G401 (cell line): ENCODE measurements at regions not wholly inside any gene's neighbourhood (a gene's known extent, or its start where the extent isn't known, plus 50 kb on each side); places are given as distances from the start of the nearest gene placed in this dataset.

ENCODE experiments used
- DNase-seq: peaks from one replicate; pipeline ENCODE4 v3.0.0-alpha.2; 2015; ENCODE audit warnings: low spot score
- in situ Hi-C: cut with HindIII; loops from 2 replicates; pipeline ENCODE4 v1.10.0; 2016; ENCODE audit warnings: low sequenced_read_pairs, mixed read lengths

DNA sequence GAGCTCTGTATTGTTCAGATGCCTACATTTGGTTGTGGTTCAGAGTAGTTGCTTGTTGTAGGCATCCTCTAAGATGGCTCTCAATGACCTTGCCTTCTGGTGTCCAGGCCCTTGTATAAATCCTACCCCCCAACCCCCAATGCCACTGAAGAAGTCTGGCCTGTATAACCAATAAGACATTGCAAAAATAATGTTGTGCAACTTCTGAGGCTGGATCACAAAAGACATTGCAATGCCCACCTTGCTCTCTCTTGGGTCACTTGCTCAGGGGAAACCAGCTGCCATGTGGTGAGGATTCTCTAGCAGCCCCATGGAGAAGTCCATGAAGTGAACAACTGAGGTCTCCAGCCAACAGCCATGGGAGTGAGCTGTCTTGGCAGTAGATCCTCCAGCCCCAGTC is 234.0 kb upstream of the TBX3 start:
- no peak for DNase-seq
- in situ Hi-C loops, result no loop called here

DNA sequence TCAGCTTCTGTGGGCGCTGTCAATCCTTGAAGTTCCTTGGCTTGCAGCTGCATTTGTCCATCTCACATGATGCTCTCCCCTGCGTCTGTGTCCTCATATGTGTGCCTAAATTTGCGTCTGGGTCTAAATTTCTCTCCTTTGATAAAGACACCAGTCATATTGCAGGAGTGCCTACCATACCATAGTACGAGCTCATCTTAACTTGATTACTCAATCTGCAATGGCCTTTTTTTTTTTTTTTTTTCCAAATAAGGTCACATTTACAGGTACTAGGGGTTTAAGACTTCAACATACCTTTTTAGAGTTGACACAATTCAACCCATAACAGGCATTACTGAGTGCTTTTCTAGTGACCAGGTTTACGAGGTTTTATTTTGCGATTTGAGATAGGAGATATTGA is 233.3 kb upstream of the TBX3 start:
- in situ Hi-C loops, result no loop called here
- DNase-seq, result no peak

DNA sequence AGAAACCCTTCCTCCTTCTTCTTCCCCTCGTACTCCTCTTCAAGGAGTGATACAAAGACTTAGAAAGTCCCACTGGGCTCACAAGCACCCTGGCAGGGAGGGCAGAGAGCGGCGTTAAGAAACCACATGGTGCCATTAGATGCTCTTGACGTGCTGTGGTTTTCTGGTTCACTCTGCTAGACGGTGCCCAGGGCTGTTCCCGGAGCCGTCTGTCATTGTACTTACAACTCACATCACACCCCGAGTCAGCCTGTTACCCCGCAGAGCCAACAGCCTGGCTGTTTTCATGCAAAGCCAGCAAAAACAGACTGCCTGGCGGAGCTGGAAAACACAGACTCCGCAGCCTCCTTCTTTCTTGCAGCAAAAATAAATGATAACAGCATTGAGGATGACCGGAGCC is 232.6 kb upstream of the TBX3 start:
- in situ Hi-C loops, result no loop called here

DNA sequence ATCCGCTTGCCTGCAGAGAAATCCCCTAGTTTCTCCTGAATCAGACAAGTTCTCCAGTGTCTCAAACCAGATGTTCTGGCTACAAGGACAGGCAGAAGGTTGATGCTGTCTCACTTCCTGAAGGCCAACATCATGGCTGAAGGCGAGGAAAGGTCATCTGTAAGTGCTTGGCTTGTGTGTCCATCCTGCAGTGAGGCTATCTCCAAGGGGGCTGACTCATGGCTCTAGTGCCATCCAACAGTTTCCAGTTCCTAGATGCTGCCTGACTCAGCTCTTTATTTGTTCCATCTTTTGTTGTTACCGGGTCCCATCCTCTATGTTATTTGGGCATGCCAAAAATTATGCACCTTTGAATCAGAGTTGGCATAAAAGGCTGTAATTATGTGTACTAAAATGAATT is 232.1 kb upstream of the TBX3 start:
- no peak for DNase-seq

More for the DNA sequence above, 232.6 kb upstream of the TBX3 start:
- DNase-seq, result peak; percentile 78

DNA sequence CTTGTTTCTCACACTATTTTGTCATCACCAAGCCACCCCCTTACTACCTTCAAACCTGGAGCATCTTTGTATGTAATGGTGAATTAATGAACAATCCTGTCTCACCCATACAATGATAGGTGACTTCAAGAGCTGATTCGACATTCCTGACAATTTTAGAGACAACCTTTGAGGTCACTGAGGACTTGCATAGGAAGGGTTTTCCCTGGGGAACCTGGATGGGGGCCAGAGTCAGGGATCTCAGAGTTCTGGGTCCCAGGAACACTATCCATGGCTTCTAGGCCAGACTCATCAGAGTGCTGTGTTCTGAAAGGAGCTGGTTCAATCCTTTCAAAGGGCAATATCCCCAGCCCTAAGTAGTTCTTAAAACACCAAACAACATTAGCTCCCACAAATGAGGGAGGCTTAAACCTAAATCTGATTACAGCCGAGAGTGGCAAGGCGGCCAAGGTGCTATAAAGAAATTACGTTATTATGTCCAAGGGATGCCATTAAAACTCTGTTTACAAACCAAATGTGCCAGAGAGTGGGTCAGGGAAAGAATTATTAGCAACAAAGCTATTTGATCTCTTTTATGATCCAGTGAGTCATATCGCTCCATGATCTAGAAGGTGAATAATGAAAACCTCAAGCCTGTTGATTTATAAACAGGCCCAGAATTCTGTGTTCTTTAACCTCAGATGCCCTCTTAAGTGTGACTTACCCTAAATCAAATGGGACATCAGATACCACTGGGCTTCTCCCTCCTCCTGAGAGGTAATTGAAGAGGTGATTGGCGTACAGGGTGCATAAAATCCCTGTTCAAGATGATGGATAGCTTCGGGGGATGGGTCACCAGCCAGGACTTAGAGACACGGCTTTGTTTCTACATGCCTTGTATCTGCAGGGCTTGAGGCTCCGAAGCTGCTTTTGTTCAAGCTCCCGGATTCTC is 230.2 kb upstream of the TBX3 start:
- DNase-seq, result no peak
- in situ Hi-C loops, result no loop called here

More for the DNA sequence above, 232.1 kb upstream of the TBX3 start:
- in situ Hi-C loops, result no loop called here

DNA sequence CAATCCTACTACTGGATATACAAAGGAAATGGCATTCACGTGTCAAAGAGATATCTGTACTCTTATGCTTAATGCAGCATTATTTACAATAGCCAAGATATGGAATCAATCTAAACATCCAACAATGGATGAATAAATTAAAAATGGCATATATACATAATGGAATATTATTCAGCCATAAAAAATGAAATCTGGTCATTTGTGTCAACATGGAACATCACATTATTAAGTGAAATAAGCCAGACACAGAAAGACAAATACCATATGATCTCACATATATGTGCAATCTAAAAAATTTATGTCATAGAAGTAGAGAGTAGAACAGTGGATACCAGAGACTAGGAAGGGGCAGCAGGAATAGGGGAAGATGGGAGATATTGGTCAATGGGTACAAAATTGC is 228.8 kb upstream of the TBX3 start:
- in situ Hi-C loops, result no loop called here
- DNase-seq, result no peak

DNA sequence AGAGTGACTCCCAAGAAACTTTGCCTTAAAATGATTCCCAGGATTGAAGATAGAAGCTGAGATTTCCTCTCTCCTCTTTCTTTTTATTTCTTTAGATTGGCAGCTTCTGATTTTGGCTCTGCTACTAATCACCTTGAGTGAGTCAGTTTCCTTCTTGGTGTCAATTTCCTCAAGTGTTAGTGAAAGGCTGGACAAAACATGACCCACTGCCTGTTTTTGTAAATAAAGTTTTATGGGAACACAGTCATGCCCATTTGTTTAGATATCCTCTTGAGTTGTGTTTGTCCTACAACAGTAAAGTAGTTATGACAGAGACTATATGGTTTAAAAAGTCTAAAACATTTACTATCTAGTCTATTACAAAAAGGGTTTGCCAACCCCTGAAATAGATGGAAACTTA is 227.2 kb upstream of the TBX3 start:
- in situ Hi-C loops, result no loop called here
- DNase-seq, result no peak

DNA sequence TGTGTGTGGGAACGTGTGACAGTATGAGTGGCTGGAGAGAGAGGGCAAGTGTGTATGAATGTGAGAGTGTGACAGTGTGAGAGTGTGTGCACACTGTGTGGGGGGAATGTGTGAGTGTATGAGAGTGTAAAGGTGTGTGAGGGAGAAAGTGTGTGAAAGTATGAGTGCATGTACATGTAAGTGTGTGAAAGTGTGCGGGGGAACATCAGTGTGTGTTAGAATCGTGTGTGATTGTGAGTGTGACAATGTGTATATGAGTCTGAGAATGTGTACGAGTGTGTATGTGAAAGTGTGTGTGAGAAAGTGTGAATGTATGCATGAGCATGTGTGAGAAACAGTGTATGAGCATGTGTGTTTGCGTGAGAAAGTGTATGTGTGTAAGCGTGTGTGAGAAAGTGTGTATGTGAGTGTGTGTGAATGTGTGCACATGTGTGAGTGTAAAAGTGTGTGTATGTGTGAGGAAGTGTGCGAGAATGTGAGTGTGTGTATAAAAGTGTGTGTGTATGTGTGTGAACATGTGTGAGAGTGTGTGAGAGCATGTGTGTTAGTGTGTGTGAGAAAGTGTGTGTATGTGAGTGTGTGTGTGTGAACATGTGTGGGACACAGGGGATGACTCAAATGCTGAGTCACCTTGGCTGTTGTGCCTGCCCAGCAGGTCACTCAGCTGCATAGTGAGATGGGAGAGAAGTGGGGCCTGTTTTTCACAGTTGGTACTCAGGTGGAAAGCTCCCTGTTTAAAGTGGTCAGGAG is 220.5 kb upstream of the TBX3 start:
- in situ Hi-C loops, result no loop called here
- no peak for DNase-seq

DNA sequence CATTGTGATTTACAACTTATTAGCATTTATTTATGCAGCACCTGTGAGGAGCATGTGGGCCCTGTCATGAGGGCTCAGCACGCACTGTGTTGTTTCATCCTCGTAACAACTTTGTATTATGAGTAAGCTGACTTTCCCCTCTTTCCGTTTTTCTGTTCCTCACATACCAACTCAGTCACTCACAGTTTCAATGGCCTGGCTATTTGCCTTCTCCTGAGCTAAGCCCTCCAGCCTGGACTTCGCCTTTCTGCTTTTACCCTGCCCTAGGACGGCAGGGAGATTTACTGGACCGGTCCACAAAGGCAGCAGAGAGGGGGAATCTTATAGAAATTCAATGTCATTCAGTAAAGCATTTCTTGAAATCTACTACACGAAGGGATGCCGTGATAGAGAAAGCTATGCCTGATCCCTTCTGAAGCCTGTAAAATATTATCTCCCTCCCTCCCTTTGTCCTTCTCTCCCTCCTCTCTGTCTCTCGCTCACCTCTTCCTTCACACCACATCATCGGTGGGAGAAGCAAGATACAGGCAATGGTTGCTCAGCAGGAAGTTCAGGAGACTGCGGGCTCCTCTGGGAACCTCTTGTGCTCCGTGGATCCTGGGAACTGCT is 219.2 kb upstream of the TBX3 start:
- in situ Hi-C loops, result no loop called here
- no peak for DNase-seq

DNA sequence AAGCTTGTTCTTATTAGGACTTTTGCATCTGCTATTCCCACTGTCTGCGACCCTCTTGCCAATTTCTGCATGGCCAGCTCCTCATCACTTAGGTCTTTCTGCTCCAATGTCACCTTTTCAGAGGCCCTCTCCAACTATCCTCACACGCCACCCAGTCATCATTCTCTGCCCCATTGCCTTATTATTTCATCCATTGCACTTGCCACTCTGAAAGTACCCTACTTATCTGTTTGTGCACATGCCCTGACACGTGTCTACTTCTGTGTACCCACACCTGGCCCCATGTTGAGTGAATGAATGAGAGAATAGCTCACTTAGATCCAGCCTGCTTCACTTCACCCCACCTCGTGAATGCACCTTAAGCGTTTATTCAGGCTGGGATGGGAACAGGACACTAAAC is 218.7 kb upstream of the TBX3 start:
- DNase-seq, result no peak
- in situ Hi-C loops, result no loop called here

DNA sequence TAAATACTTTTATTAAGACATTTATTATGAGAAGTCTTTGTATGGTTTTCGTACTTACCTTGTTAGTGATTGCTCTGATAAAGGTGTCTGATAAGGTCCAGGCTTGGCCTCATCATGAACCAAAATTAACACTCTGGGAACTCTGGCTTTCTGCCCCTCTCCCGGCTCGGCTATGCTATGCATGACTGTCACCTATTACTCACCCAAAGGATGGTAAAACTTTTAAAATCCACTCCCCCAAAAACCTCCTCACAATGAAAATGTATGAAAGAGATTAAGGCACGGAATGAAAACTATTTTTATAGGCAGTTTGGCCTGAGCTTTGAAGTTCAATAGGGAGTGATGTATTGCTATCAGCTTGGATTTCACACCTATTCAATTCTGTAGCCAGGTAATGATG is 217.3 kb upstream of the TBX3 start:
- DNase-seq, result no peak
- in situ Hi-C loops, result no loop called here

DNA sequence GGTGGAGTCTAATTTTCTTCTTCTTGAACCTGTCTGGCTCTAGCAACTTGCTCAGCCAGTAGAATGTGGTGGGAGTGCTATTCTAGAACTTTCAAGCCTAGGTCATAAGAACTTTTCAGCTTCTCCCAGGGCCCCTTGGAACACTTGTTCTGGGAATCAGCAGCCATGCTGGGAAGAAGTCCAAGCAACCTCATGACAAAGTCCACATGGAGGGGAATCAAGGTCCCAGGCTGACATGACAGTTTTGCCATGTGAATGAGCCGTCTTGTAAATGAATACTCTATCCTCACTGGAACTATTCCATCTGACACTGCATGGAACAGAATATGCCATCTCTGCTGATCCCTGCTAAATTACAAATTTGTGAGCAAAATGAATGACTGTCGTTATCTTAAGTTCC is 214.2 kb upstream of the TBX3 start:
- DNase-seq, result no peak
- in situ Hi-C loops, result no loop called here

DNA sequence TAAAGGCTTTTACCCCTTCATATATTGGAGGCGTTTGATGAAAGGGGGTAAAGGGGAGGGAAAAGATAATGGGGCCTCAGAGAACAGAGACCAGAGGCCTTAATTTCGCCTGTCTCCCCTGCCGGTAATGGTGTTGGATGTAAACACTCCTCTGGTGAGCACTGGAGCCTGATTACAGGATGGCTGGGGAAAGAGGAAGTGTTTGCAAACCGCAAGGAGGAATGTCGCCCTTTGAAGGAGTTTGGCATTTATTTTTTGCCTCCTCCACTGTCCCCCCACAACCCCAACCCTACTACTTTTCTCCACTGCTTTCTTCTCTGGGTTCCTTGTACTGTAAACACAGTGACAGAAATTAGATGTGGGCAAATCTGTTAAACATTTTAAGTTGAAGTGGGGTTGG is 211.9 kb upstream of the TBX3 start:
- in situ Hi-C loops, result no loop called here
- no peak for DNase-seq

DNA sequence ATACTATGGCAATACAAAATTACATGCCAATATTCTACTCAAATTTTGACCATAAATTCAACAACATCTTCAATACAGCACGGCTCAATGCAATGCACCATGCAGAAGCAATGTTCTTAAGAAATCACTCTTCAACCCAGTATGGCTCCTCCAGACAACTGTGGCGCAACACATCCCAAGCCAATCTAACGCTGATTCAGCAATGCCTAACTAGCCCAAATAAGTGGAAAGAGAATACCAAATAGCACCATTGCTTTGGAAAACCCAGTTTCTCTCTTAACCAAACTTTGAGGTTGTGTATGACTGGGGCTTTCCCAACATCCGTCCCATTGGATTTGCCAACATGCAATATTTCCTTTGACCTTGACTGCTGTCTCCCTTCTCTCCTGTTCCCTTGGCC is 211.1 kb upstream of the TBX3 start:
- DNase-seq, result no peak
- in situ Hi-C loops, result no loop called here

DNA sequence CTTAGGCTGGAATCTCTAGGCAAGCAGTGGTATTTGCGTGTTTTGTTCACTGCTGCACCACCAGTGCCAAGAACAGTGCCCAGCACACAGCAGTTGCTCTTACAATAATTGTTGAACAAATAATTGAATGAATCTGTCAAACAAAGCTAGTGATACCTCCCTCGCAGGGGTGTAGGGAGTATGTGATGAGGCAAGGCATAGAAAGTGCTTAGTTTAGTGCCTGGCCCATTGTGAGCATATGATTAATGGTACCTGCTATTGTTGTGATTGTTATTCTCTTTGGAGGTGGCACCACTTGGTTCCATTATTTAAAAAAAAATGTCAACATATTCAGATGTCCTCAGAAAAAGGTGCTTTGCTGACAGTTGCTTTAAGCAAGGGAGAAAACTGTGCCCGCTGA is 210.1 kb upstream of the TBX3 start:
- in situ Hi-C loops, result no loop called here

DNA sequence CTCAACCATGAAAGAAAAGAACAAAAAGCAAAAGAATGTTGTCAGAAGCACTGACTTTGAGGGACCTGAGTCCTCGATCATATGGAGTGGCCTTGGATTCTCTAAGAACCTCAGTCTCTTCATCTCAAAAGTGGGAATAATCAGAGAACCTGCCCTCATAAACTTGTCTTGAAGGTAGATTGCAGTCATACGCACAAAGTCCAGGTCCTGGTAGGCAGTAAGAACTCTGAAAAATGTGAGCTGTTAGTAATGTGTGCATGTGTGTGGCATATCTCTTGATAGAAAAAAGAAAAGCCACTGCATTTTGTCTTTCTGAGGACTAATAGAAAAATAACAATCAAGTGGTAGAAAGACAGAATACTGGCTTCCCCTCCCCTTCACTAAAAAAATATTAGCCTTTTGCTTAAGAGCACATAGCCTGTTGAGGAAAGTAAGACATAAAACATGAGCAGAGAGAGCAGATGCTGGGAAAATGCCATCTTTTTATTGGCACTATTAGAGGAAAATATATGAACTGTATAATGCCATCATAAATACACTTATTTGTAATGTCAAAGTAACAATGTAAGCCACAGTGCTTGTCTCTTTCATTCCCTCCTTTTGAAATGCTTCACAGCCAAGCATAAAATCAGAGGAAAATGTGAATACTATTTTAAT is 205.1 kb upstream of the TBX3 start:
- DNase-seq, result no peak
- in situ Hi-C loops, result no loop called here

More for the DNA sequence above, 210.1 kb upstream of the TBX3 start:
- DNase-seq, result no peak

DNA sequence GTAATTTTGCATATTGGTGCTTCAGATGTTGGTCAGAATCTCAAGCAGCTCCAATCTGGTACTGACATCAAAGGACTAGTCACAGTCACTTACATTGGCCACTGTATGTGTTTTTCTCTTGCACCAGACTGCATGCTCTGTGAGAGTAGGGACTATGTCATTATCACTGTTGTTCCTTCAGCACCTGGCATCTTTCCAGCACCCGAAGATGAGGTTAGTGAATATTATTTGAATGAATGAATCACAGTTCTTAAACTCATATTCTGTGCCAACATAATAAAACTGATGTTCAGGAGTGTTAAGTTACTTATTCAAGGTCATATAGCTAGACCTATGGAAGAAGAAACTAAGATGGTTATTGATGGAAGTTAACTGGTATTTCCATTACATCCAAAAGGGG is 204.5 kb upstream of the TBX3 start:
- in situ Hi-C loops, result no loop called here
- DNase-seq, result no peak

DNA sequence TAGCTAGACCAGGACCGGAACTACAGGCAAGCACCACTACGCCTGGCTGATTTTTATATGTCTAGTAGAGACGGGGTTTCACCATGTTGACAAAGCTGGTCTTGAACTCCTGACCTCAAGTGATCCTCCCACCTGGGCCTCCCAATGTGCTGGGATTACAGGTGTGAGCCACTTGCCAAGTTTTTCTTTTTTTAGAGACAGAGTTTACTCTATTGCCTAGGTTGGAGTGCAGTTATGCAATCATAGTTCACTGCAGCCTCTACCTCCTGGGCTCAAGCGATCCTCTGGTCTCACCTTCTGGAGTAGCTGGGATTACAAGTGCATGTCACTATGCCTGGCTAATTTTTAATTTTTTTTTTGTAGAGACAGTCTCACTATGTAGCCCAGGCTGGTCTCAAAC is 201.5 kb upstream of the TBX3 start:
- no peak for DNase-seq
- in situ Hi-C loops, result no loop called here

DNA sequence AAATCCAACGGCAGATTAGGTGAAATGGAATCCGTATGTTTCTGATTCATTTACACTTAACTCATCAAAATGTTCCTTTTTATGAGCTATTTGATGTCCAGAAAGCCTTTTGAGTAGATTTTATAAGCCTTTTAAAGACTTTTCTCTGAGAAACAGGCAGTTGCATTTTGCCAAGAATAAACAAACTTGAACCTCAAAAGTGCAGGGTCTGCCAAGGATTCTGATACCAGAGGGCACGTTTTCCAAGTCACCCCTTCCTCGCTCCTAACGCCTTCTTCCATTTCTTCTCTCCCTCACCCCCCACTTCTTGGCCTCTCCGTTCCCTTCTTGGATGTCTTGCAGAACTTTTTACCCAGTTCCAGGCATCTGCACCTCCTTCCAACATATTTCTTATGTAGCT is 200.6 kb upstream of the TBX3 start:
- in situ Hi-C loops, result no loop called here
- DNase-seq, result no peak

DNA sequence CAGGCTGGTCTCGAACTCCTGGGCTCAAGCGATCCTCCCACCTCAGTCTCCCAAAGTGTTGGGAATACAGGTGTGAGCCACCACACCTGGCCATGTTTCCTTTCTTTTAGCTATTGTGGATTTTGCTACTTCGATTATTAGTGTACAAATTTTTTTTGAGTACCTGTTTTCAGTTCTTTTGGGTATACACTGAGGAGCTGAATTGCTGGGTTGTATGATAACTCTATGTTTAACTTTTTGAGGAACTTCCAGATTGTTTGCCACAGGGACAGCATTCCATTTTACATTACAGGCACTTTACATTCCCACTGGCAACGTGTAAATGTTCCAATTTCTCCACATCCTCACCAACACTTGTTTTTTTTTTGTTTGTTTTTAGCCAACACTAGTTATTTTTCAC is 198.1 kb upstream of the TBX3 start:
- no peak for DNase-seq
- in situ Hi-C loops, result no loop called here
